ENCODE measurements at regions not wholly inside any gene's neighbourhood (a gene's known extent, or its start where the extent isn't known, plus 50 kb on each side); places are given as distances from the start of the nearest gene placed in this dataset.

DNA sequence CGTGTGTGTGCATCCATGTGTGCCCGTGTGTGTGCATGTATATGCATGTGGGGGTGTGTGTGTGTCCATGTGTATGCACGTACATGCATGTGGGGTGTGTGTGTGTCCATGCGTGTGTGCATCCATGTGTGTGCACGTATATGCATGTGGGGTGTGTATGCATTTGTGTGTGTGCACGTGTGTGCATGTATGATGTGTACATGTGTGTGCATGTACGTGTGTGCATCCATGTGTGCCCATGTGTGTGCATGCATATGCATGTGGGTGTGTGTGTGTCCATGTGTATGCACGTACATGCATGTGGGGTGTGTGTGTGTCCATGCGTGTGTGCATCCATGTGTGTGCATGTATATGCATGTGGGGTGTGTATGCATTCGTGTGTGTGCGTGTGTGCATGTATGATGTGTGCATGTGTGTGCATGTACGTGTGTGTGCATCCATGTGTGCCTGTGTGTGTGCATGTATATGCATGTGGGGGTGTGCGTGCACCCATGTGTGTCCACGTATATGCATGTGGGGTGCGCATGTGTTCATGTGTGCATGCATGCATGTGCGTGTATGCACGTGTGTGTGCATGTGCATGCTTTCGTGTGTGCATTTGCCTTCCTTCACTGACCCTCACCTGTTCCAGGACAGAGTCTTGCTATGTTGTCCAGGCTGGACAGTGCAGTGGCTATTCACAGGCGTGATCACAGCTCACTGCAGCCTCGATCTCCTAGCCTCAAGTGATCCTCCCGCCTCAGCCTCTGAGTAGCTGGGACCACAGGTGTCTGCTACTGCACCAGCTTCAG lies 129.6 kb upstream of the TNRC6C start:
- Histone ChIP-seq H3K18ac (ENCODE audit: extremely low read depth, low read length) (peak overlapping the region; percentile 33; the same call in 1 of the 2 replicates), H3K56ac (replicated peaks; ENCODE audit: insufficient read length, low read depth, low read length) (no peak overlapping the region), H3K27me3 (replicated peaks in 1 of 4; ENCODE audit: control insufficient read depth in 3 of 4, extremely low read depth in 1 of 4, insufficient read depth in 3 of 4, low read length in 3 of 4) (no peaks in the 10 kb centered on the region; a peak in 3 of 7 replicates), H4K5ac (ENCODE audit: insufficient read length, low read depth, low read length) (no peak overlapping the region), H3K79me2 (ENCODE audit: control insufficient read depth in 1 of 2, insufficient read depth in 2 of 2, low read length in 2 of 2) (no peaks in the 10 kb centered on the region), H3K14ac (ENCODE audit: insufficient read length) (no peak overlapping the region), H3K27ac (ENCODE audit: low read depth, low read length) (no peak overlapping the region), H2AK5ac (ENCODE audit: low read depth, low read length) (peak overlapping the region; percentile 88), H3K23me2 (ENCODE audit: low read depth, low read length) (no peaks in the 10 kb centered on the region; the same call in 1 of the 2 replicates), H4K91ac (replicated peaks; ENCODE audit: insufficient read length, low read length) (peak overlapping the region; percentile 73), H3K4me3 (ENCODE audit: extremely low read depth in 1 of 4, insufficient read depth in 2 of 4, low read depth in 3 of 4, low read length in 4 of 4) (no peak overlapping the region), H3K4ac (replicated peaks; ENCODE audit: insufficient read length, low read depth, low read length) (no peak overlapping the region), H2AFZ (ENCODE audit: low read length) (no peak overlapping the region), H3K36me3 (ENCODE audit: control insufficient read depth in 2 of 4, insufficient read depth in 4 of 4, low read length in 3 of 4) (no peaks in the 10 kb centered on the region), H3K4me1 (replicated peaks in 1 of 4; ENCODE audit: control insufficient read depth in 3 of 4, insufficient read depth in 4 of 4, low read length in 3 of 4) (peaks cover 0 to 30% (median 17%) of the 10 kb centered on the region in 4 experiments; a peak in 6 of 7 replicates), H2BK20ac (ENCODE audit: low read length) (peak overlapping the region; percentile 68; the same call in 1 of the 2 replicates), H2BK5ac (ENCODE audit: low read depth, low read length) (peak overlapping the region; percentile 12; the same call in 1 of the 2 replicates), H2BK12ac (ENCODE audit: low read depth, low read length) (peak overlapping the region; percentile 69; the same call in 1 of the 2 replicates), H3K4me2 (ENCODE audit: insufficient read depth in 1 of 2, low read depth in 2 of 2, low read length in 2 of 2) (no peak overlapping the region), H2BK120ac (replicated peaks; ENCODE audit: low read depth, low read length) (no peak overlapping the region), H3K23ac (ENCODE audit: insufficient read length) (no peak overlapping the region), H3K79me1 (ENCODE audit: low read depth, low read length) (no peaks in the 10 kb centered on the region), H3K9me3 (ENCODE audit: insufficient read depth in 2 of 2, low read depth in 1 of 2, low read length in 1 of 2) (no peaks in the 10 kb centered on the region), H3K9ac (replicated peaks in 1 of 4; ENCODE audit: extremely low read depth in 1 of 4, low read depth in 3 of 4, low read length in 3 of 4) (no peak overlapping the region), H4K20me1 (replicated peaks in 1 of 2; ENCODE audit: control insufficient read depth in 1 of 2, insufficient read depth in 2 of 2, low read length in 2 of 2) (no peaks in the 10 kb centered on the region), H2BK15ac (ENCODE audit: low read length) (peak overlapping the region; percentile 36; the same call in 1 of the 2 replicates), H4K8ac (ENCODE audit: extremely low read depth, insufficient read depth, low read length) (no peak overlapping the region)
- ChIA-PET CTCF (ENCODE audit: partially characterized antibody) (interaction anchor here (0.7 to 2.0 kb wide), 7 partner anchors 7 to 195 kb away, joined by 3 to 7 read pairs (median 3); no protein-coding TSS in a partner anchor), POLR2A (ENCODE audit: partially characterized antibody) (interaction anchor here (0.9 kb wide), 1 partner anchor 129 kb away, joined by 4 read pairs; the partner anchor contains the start of gene TNRC6C)
- FAIRE-seq, result peak; percentile 32
- no peak for DNase-seq (ENCODE audit: low read depth in 1 of 2, low spot score in 2 of 2)
- WGBS, 2 experiments (ENCODE audit: extremely low coverage in 1 of 2, insufficient coverage in 1 of 2, insufficient read length in 1 of 2, insufficient replicate concordance in 2 of 2, low coverage in 1 of 2, low lambda C conversion rate in 2 of 2, missing lambda C conversion rate in 1 of 2), result 90% methylated on average over 21 of the region's 21 CpGs; no CpG with 5 or more reads in 1 of the 2 experiments
- TF ChIP-seq PHF8 (conservative IDR thresholded peaks at IDR 0.05; ENCODE audit: low read depth, low read length), result no peak
- no peak for TF ChIP-seq SP2 (IDR thresholded peaks at IDR 0.05; ENCODE audit: low read length)
- TF ChIP-seq SAP30 (IDR thresholded peaks at IDR 0.05; ENCODE audit: insufficient read depth, insufficient replicate concordance, low read length), result no peak
- TF ChIP-seq SIN3A (conservative IDR thresholded peaks at IDR 0.05 in 1 of 2, IDR thresholded peaks at IDR 0.05 in 1 of 2; ENCODE audit: low read depth in 1 of 2, low read length in 2 of 2), result no peak
- no peak for TF ChIP-seq SIX5 (IDR thresholded peaks at IDR 0.05; ENCODE audit: low read depth, low read length)
- TF ChIP-seq KDM5A (IDR thresholded peaks at IDR 0.05; ENCODE audit: low read length), result no peak
- no peak for TF ChIP-seq EP300 (IDR thresholded peaks at IDR 0.05; ENCODE audit: borderline replicate concordance in 1 of 2, low read depth in 2 of 2, low read length in 2 of 2)
- TF ChIP-seq CREB1 (IDR thresholded peaks at IDR 0.05), result no peak
- TF ChIP-seq, protein P1, sequence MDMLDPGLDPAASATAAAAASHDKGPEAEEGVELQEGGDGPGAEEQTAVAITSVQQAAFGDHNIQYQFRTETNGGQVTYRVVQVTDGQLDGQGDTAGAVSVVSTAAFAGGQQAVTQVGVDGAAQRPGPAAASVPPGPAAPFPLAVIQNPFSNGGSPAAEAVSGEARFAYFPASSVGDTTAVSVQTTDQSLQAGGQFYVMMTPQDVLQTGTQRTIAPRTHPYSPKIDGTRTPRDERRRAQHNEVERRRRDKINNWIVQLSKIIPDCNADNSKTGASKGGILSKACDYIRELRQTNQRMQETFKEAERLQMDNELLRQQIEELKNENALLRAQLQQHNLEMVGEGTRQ (IDR thresholded peaks at IDR 0.05; ENCODE audit: low read length), result no peak
- no peak for TF ChIP-seq BACH1 (IDR thresholded peaks at IDR 0.05; ENCODE audit: low read length)
- TF ChIP-seq TCF12 (IDR thresholded peaks at IDR 0.05; ENCODE audit: low read depth, low read length), result no peak
